KMS-11 (cell line): ENCODE measurements at regions not wholly inside any gene's neighbourhood (a gene's known extent, or its start where the extent isn't known, plus 50 kb on each side); places are given as distances from the start of the nearest gene placed in this dataset.

Source experiments
- H2AFZ ChIP-seq: fragments of 200-600 bp; sonication (generic); 2 replicates; pipeline ENCODE4 v1.6.1; 2016; ENCODE audit warnings: antibody characterized with exemption, mixed run types, low read depth
- H3K27ac ChIP-seq: fragments of 200-600 bp; sonication (generic); 2 replicates; pipeline ENCODE4 v1.6.1; 2016; ENCODE audit warnings: mild to moderate bottlenecking, mixed run types
- H3K27me3 ChIP-seq: fragments of 200-600 bp; sonication (generic); 2 replicates; pipeline ENCODE4 v1.6.1; 2017; ENCODE audit warnings: mild to moderate bottlenecking, low read depth, mixed run types, moderate library complexity; ENCODE audit not compliant: insufficient read depth
- H3K36me3 ChIP-seq: fragments of 200-600 bp; sonication (generic); 2 replicates; pipeline ENCODE4 v1.6.1; 2017; ENCODE audit warnings: mild to moderate bottlenecking, mixed run types; ENCODE audit not compliant: insufficient read depth
- H3K4me1 ChIP-seq: fragments of 200-600 bp; sonication (generic); 2 replicates; pipeline ENCODE4 v1.6.1; 2016; ENCODE audit warnings: mild to moderate bottlenecking, low read depth, mixed run types; ENCODE audit not compliant: poor library complexity, severe bottlenecking
- H3K4me2 ChIP-seq: fragments of 200-600 bp; sonication (generic); 2 replicates; pipeline ENCODE4 v1.7.0; 2016; ENCODE audit warnings: mild to moderate bottlenecking, mixed run types
- H3K4me3 ChIP-seq: fragments of 200-600 bp; sonication (generic); IDR thresholded peaks from 2 replicates; pipeline ENCODE4 v1.6.1; 2017; ENCODE audit warnings: low read depth, low read length, mixed read lengths; ENCODE audit not compliant: insufficient read depth
- H3K79me2 ChIP-seq: fragments of 200-600 bp; sonication (generic); 2 replicates; pipeline ENCODE4 v1.6.1; 2016; ENCODE audit warnings: low read depth, mixed run types; ENCODE audit not compliant: insufficient read depth
- H3K9ac ChIP-seq: fragments of 200-600 bp; sonication (generic); 2 replicates; pipeline ENCODE4 v1.6.1; 2016; ENCODE audit warnings: mild to moderate bottlenecking, mixed run types
- H4K20me1 ChIP-seq: fragments of 200-600 bp; sonication (generic); 2 replicates; pipeline ENCODE4 v1.6.1; 2016; ENCODE audit warnings: mild to moderate bottlenecking, mixed run types; ENCODE audit not compliant: insufficient read depth
- CTCF ChIP-seq: fragments of 200-600 bp; sonication (generic); conservative IDR thresholded peaks from 2 replicates; pipeline ENCODE4 v1.6.1; 2017; ENCODE audit warnings: low read depth, mild to moderate bottlenecking, antibody characterized with exemption, low read length, moderate library complexity, mixed read lengths

- Histone ChIP-seq H3K4me3 (no peak overlapping the region), H3K79me2 (no peaks in the 10 kb centered on the region), H3K36me3 (no peaks in the 10 kb centered on the region), H3K27ac (no peak overlapping the region), H2AFZ (no peak overlapping the region), H3K4me1 (no peaks in the 10 kb centered on the region), H3K9ac (no peak overlapping the region), H3K27me3 (no peaks in the 10 kb centered on the region), H4K20me1 (no peaks in the 10 kb centered on the region), H3K4me2 (no peak overlapping the region)
- TF ChIP-seq CTCF = no peak
These were observed 464.4 kb downstream of the CDH11 start for GRCh38 chr16:64657316-64658011.

GRCh38 chr16:64656471-64656870 is 465.4 kb downstream of the CDH11 start:
- Histone ChIP-seq H3K9ac (no peak overlapping the region), H3K4me3 (no peak overlapping the region), H2AFZ (no peak overlapping the region), H3K36me3 (no peaks in the 10 kb centered on the region), H3K79me2 (no peaks in the 10 kb centered on the region), H3K27ac (no peak overlapping the region), H3K4me1 (no peaks in the 10 kb centered on the region), H3K4me2 (no peak overlapping the region), H3K27me3 (no peaks in the 10 kb centered on the region), H4K20me1 (no peaks in the 10 kb centered on the region)
- TF ChIP-seq CTCF = no peak

GRCh38 chr16:64654178-64654577 is 467.7 kb downstream of the CDH11 start:
- H3K4me3 ChIP-seq = no peak overlapping the region
- no peaks in the 10 kb centered on the region for H3K36me3 ChIP-seq
- no peaks in the 10 kb centered on the region for H3K79me2 ChIP-seq
- no peaks in the 10 kb centered on the region for H3K4me1 ChIP-seq
- no peak overlapping the region for H3K27ac ChIP-seq
- no peak for TF ChIP-seq CTCF
- H2AFZ ChIP-seq = no peak overlapping the region
- no peak overlapping the region for H3K9ac ChIP-seq
- H3K27me3 ChIP-seq = no peaks in the 10 kb centered on the region
- H4K20me1 ChIP-seq = no peaks in the 10 kb centered on the region
- no peak overlapping the region for H3K4me2 ChIP-seq

GRCh38 chr16:64648282-64648681 is 473.6 kb downstream of the CDH11 start:
- Histone ChIP-seq H3K4me2 (no peak overlapping the region), H3K27ac (no peak overlapping the region), H3K4me1 (no peaks in the 10 kb centered on the region), H3K36me3 (no peaks in the 10 kb centered on the region), H3K9ac (no peak overlapping the region), H3K79me2 (no peaks in the 10 kb centered on the region), H2AFZ (no peak overlapping the region), H3K27me3 (no peaks in the 10 kb centered on the region), H3K4me3 (no peak overlapping the region), H4K20me1 (no peaks in the 10 kb centered on the region)
- TF ChIP-seq CTCF = no peak
